Cardiac muscle cell (in vitro differentiated cells and primary cell): ENCODE measurements at regions not wholly inside any gene's neighbourhood (a gene's known extent, or its start where the extent isn't known, plus 50 kb on each side); places are given as distances from the start of the nearest gene placed in this dataset.

Source experiments
- DNase-seq, 2 donors: peaks; one replicate each; pipeline versions ENCODE4 v3.0.0 to v3.0.0-alpha.2; 2010 to 2017; ENCODE audit warnings: low read depth in 1 of 2, low spot score in 1 of 2
- H3K27ac ChIP-seq: fragments of 200-600 bp; sonication (generic); 2 replicates; pipeline ENCODE4 v1.5.1; 2016
- H3K27me3 ChIP-seq: fragments of 200-600 bp; sonication (generic); 2 replicates; pipeline ENCODE4 v1.6.0; 2016; ENCODE audit warnings: control low read depth
- H3K36me3 ChIP-seq: fragments of 200-600 bp; sonication (generic); 2 replicates; pipeline ENCODE4 v1.5.1; 2016; ENCODE audit warnings: control low read depth
- H3K4me1 ChIP-seq: fragments of 200-600 bp; sonication (generic); 2 replicates; pipeline ENCODE4 v1.8.1; 2017; ENCODE audit warnings: low read depth, mild to moderate bottlenecking, mixed run types
- H3K4me3 ChIP-seq: fragments of 200-600 bp; sonication (generic); 2 replicates; pipeline ENCODE4 v1.5.1; 2016; ENCODE audit warnings: mild to moderate bottlenecking
- H3K9me3 ChIP-seq: fragments of 200-600 bp; sonication (generic); 2 replicates; pipeline ENCODE4 v1.5.1; 2017; ENCODE audit warnings: low read depth, mild to moderate bottlenecking, control low read depth
- CTCF ChIP-seq: IDR thresholded peaks from 2 replicates; pipeline ENCODE4 v1.5.1; 2012; ENCODE audit warnings: low read depth, mild to moderate bottlenecking, low read length

GRCh38 chr4:157964463-157964862 lies 208.4 kb downstream of the GASK1B start:
- no peak for TF ChIP-seq CTCF
- no peak overlapping the region for H3K27ac ChIP-seq
- no peaks in the 10 kb centered on the region for H3K27me3 ChIP-seq
- H3K9me3 ChIP-seq: no peaks in the 10 kb centered on the region
- no peak overlapping the region for H3K4me3 ChIP-seq
- no peaks in the 10 kb centered on the region for H3K36me3 ChIP-seq
- DNase-seq: peak in 1 of 2 donors; percentile 21
- H3K4me1 ChIP-seq: peaks cover 3% of the 10 kb centered on the region

DNA sequence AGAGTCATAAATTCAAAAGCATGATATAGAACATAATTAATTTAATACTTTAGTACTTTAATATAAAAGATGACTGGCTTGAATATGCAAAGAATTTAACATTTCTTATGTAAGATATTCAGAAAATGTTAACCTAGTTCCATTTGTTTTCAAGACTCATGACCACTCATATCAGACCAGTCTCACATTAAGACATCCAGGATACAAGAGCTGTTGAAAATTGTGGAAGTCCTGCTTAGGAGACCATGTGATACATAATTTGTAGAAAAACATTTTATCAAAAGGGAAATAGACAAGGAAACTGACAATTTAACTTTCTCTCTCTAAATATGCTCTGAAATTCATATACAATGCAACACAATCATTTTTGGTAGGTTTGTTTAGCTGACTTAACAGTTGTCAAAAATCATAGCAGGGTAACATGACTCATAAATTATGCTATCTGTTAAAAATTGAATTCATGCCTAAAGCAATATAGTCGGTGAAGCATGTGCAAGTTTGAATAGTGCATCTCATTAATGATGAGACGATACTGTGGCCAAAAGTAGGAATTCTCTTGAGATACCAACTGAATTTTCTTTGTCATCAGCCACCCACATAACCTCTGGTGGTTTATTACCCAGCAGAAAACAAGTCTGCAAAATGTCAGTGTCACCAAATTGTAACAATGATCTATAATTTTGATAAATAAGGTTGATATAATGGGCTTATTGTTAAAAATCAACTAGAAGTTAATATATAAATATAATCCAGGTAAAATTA lies 211.4 kb downstream of the GASK1B start:
- Histone ChIP-seq H3K4me1 (peaks cover 3% of the 10 kb centered on the region), H3K27me3 (no peaks in the 10 kb centered on the region), H3K27ac (no peak overlapping the region), H3K4me3 (no peak overlapping the region), H3K9me3 (no peaks in the 10 kb centered on the region), H3K36me3 (no peaks in the 10 kb centered on the region)
- no peak for TF ChIP-seq CTCF
- peak in 1 of 2 donors; percentile 33 for DNase-seq

GRCh38 chr4:157957905-157958304 lies 214.9 kb downstream of the GASK1B start:
- no peak for DNase-seq
- Histone ChIP-seq H3K4me3 (no peak overlapping the region), H3K27ac (no peak overlapping the region), H3K9me3 (no peaks in the 10 kb centered on the region), H3K4me1 (no peaks in the 10 kb centered on the region), H3K36me3 (no peaks in the 10 kb centered on the region), H3K27me3 (no peaks in the 10 kb centered on the region)
- no peak for TF ChIP-seq CTCF

DNA sequence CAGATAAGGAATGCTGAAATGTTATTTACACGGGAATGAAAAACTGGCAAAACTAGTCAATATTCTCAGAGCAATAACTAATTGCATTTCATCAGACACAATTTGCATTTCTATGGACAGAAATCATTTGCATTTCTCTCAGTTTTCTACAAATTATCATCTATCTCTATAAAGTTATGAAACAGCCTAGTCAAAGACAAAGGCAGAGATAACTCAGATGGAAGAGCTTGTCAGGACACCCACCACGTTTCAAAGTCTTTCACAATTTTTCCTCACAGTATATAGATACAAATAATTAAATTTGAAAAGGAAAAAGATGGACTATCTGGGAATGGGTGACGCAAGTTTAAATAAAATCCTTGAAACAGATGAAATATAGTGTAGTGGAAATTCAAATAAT lies 230.8 kb downstream of the GASK1B start:
- H3K9me3 ChIP-seq: no peaks in the 10 kb centered on the region
- H3K27me3 ChIP-seq: no peaks in the 10 kb centered on the region
- H3K27ac ChIP-seq: no peak overlapping the region
- no peak for DNase-seq
- no peak for TF ChIP-seq CTCF
- no peaks in the 10 kb centered on the region for H3K4me1 ChIP-seq
- H3K36me3 ChIP-seq: no peaks in the 10 kb centered on the region
- no peak overlapping the region for H3K4me3 ChIP-seq

DNA sequence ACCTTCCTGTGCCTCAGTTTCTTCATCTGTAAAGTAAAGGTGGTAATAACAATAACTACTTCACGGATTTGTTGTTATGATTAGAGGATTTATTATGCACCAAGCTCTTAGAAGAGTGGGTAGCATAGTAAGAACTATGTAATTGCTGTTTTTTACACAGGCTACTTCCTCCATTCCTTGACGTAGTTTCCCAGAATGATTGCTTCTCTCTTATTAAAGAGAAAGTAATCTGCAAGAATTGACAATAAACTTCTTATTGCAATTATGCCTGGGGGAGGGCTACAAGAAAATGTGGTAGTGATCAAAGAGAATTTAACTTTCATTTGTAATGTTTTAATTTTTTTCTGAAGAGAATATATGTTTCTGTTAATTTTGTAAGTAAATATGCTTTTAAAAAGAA lies 238.7 kb downstream of the GASK1B start:
- H3K27ac ChIP-seq: no peak overlapping the region
- no peak for TF ChIP-seq CTCF
- H3K4me3 ChIP-seq: no peak overlapping the region
- H3K36me3 ChIP-seq: no peaks in the 10 kb centered on the region
- H3K9me3 ChIP-seq: no peaks in the 10 kb centered on the region
- no peaks in the 10 kb centered on the region for H3K27me3 ChIP-seq
- H3K4me1 ChIP-seq: no peaks in the 10 kb centered on the region
- DNase-seq: no peak
